ENCODE measurements at regions not wholly inside any gene's neighbourhood (a gene's known extent, or its start where the extent isn't known, plus 50 kb on each side); places are given as distances from the start of the nearest gene placed in this dataset.

DNA sequence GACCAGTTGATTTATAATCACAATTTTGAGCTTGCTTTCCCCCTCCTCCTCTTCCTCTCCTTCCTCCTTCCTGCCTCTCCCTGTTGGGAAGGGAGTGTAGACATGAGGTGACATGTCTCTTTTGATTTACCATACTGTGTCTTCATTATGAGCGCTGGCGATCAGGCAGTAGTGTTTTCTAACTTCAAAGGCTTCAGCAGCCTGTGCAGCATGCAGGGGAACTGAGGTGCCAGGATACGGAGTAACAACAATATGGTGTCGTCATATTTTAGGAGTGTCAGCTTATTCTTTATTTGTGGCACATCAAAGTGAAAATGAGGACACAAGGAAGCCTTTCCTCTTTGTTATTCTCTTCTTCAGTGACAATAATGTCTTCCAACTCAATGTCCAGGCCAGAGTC is 864.2 kb downstream of the SLC4A3 start:
- Histone ChIP-seq H3K14ac (ENCODE audit: insufficient read depth, low read length) (no peak overlapping the region), H3K18ac (ENCODE audit: insufficient read length, low read depth, low read length) (no peak overlapping the region), H3K23ac (ENCODE audit: insufficient read length, low read depth, low read length) (no peak overlapping the region), H4K20me1 (ENCODE audit: control insufficient read depth, insufficient read depth, insufficient read length) (no peaks in the 10 kb centered on the region), H3K23me2 (ENCODE audit: insufficient read length, low read depth, low read length, poor library complexity, severe bottlenecking) (no peaks in the 10 kb centered on the region), H3K27ac (ENCODE audit: insufficient read length, low read depth, low read length) (no peak overlapping the region), H2BK20ac (ENCODE audit: low read depth, low read length, poor library complexity, severe bottlenecking) (no peak overlapping the region), H4K5ac (ENCODE audit: insufficient read length, low read depth, low read length) (no peak overlapping the region), H3T11ph (ENCODE audit: low read length) (no peak overlapping the region), H3K79me1 (ENCODE audit: insufficient read depth, low read depth, low read length, poor library complexity, severe bottlenecking) (no peaks in the 10 kb centered on the region), H3K9ac (ENCODE audit: extremely low read depth, insufficient read length, low read length) (no peak overlapping the region), H2BK5ac (ENCODE audit: insufficient read length, low read length) (no peak overlapping the region), H2AK5ac (ENCODE audit: insufficient read length, low read length) (no peak overlapping the region), H2BK120ac (ENCODE audit: low read depth, low read length, poor library complexity, severe bottlenecking) (no peak overlapping the region), H4K8ac (replicated peaks; ENCODE audit: insufficient read length, low read depth, low read length) (no peak overlapping the region), H2AFZ (ENCODE audit: low read length) (no peak overlapping the region), H3K79me2 (ENCODE audit: insufficient read depth, low read length) (no peaks in the 10 kb centered on the region), H2BK12ac (ENCODE audit: insufficient read length, low read depth, low read length) (no peak overlapping the region), H4K91ac (ENCODE audit: insufficient read length, low read depth, low read length) (no peak overlapping the region), H3K27me3 (ENCODE audit: insufficient read depth, low read length) (no peaks in the 10 kb centered on the region), H3K9me3 (ENCODE audit: control insufficient read depth, low read depth, low read length) (no peaks in the 10 kb centered on the region), H3K4ac (ENCODE audit: low read depth, low read length) (no peak overlapping the region), H3K4me1 (ENCODE audit: insufficient read depth, low read length) (no peaks in the 10 kb centered on the region), H3K4me2 (ENCODE audit: insufficient read depth, insufficient read length, low read length) (no peak overlapping the region), H2BK15ac (ENCODE audit: low read depth, low read length) (no peak overlapping the region), H3K56ac (ENCODE audit: insufficient read length, low read depth, low read length) (no peak overlapping the region)
- H3K9me3 Mint-ChIP-seq: no peaks in the 10 kb centered on the region; a peak in 1 of 5 replicates
- H3K27ac Mint-ChIP-seq: no peak overlapping the region
- no peaks in the 10 kb centered on the region for H3K27me3 Mint-ChIP-seq (ENCODE audit: low read depth)
- DNase-seq: no peak
- TF ChIP-seq, protein P1, sequence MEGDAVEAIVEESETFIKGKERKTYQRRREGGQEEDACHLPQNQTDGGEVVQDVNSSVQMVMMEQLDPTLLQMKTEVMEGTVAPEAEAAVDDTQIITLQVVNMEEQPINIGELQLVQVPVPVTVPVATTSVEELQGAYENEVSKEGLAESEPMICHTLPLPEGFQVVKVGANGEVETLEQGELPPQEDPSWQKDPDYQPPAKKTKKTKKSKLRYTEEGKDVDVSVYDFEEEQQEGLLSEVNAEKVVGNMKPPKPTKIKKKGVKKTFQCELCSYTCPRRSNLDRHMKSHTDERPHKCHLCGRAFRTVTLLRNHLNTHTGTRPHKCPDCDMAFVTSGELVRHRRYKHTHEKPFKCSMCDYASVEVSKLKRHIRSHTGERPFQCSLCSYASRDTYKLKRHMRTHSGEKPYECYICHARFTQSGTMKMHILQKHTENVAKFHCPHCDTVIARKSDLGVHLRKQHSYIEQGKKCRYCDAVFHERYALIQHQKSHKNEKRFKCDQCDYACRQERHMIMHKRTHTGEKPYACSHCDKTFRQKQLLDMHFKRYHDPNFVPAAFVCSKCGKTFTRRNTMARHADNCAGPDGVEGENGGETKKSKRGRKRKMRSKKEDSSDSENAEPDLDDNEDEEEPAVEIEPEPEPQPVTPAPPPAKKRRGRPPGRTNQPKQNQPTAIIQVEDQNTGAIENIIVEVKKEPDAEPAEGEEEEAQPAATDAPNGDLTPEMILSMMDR (conservative IDR thresholded peaks at IDR 0.05): no peak
- H3K4me1 Mint-ChIP-seq: no peaks in the 10 kb centered on the region; a peak in 1 of 4 replicates
- WGBS (ENCODE audit: extremely low coverage, insufficient read length, low lambda C conversion rate): no CpG with 5 or more reads among the region's 4 CpGs
- no peak overlapping the region for H3K4me3 Mint-ChIP-seq
- no peaks in the 10 kb centered on the region for H3K36me3 Mint-ChIP-seq (ENCODE audit: insufficient read depth in 1 of 3, low read depth in 3 of 3)
